ENCODE measurements at regions not wholly inside any gene's neighbourhood (a gene's known extent, or its start where the extent isn't known, plus 50 kb on each side); places are given as distances from the start of the nearest gene placed in this dataset.
"Not testable (repeated sequence)": the region's sequence is repeated elsewhere in the genome, so short reads cannot be mapped to it uniquely, and the experiment has no call there.

DNA sequence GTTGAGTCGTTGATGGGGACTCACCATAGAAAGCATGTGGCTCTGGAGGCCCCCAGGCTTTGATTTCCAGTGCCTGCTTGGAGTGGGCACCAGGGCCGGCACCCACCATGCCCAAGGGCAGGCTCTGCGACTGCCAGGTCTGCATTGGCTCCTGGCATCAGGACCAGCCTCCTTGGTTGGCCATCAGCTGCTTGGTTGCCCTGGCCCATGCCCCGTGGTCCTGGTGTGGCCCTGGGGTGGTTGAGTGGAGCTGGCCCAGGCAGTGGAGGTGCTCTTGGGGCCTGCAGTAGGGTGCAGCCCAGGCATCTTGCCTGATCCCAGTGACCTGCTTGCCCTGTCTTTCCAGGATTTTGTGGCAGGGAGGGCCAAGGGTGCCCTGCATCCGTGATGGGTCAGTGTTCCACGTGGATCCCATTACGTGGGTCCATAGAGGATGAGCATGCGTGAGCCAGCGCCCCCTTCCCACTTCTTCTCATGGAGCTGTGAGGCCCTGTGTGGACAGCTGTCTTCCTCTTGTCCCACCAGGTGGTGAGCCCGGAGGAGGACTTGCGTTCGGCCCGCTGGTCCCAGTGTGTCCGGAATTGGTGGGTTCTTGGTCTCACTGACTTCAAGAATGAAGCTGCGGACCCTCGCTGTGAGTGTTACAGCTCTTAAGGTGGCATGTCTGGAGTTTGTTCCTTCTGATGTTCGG is 187.0 kb downstream of the UBE3A start:
- Mint-ChIP-seq H3K27ac (no peak overlapping the region), H3K27me3 (ENCODE audit: low read depth) (no peaks in the 10 kb centered on the region), H3K36me3 (ENCODE audit: low read depth) (peaks cover 3% of the 10 kb centered on the region), H3K9me3 (peaks cover 33% of the 10 kb centered on the region), H3K4me3 (no peak overlapping the region), H3K4me1 (no peaks in the 10 kb centered on the region)
- TF ChIP-seq, protein P1, sequence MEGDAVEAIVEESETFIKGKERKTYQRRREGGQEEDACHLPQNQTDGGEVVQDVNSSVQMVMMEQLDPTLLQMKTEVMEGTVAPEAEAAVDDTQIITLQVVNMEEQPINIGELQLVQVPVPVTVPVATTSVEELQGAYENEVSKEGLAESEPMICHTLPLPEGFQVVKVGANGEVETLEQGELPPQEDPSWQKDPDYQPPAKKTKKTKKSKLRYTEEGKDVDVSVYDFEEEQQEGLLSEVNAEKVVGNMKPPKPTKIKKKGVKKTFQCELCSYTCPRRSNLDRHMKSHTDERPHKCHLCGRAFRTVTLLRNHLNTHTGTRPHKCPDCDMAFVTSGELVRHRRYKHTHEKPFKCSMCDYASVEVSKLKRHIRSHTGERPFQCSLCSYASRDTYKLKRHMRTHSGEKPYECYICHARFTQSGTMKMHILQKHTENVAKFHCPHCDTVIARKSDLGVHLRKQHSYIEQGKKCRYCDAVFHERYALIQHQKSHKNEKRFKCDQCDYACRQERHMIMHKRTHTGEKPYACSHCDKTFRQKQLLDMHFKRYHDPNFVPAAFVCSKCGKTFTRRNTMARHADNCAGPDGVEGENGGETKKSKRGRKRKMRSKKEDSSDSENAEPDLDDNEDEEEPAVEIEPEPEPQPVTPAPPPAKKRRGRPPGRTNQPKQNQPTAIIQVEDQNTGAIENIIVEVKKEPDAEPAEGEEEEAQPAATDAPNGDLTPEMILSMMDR (IDR thresholded peaks at IDR 0.05; ENCODE audit: unreplicated experiment in 3 of 3), result no peak

DNA sequence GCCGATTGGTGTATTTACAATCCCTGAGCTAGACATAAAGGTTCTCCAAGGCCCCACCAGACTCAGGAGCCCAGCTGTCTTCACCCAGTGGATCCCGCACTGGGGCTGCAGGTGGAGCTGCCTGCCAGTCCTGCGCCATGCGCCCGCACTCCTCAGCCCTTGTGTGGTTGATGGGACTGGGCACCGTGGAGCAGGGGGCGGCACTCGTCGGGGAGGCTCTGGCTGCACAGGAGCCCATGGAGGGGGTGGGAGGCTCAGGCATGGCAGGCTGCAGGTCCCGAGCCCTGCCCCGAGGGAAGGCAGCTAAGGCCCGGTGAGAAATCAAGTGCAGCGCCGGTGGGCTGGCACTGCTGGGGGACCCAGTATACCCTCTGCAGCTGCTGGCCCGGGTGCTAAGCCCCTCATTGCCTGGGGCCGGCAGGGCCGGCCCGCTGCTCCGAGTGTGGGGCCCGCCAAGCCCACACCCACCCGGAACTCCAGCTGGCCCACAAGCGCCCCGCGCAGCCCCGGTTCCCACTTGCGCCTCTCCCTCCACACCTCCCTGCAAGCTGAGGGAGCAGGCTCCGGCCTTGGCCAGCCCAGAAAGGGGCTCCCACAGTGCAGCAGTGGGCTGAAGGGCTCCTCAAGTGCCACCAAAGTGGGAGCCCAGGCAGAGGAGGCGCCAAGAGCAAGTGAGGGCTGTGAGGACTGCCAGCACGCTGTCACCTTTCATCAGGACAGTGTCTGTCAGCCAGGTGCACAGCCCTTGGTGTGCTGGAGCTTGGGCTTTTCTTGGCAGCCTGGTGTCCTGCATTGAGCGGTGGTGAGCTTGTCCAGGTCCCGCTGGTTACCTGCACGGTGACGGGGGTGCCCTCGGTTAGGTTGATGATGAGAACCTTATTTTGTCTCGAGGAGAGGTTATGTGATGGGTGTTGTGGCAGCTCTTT is 185.5 kb downstream of the UBE3A start:
- H3K9me3 Mint-ChIP-seq, result peaks cover 34% of the 10 kb centered on the region
- not testable (repeated sequence) for H3K4me3 Mint-ChIP-seq; H3K27ac Mint-ChIP-seq; H3K27me3 Mint-ChIP-seq (ENCODE audit: low read depth); H3K4me1 Mint-ChIP-seq; H3K36me3 Mint-ChIP-seq (ENCODE audit: low read depth)

DNA sequence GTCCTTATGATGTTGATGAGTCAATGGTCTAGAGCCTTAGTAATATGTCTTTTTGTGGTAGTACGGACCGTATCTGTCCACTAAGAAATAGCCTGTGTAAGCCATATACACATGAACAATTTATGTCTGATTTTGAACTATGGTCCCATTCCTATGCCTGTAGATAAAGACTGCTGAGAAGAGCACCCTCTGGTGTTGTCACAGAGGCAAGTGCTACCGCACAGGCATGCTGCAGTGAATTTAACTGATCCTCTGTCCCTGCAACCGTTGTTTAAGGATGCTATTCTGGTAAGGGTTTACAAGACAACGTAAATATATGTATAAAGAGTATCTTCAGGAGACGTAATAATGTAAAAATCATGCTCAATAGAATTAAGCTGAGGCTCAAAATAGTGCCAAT is 170.7 kb downstream of the UBE3A start:
- Mint-ChIP-seq H3K27ac (no peak overlapping the region), H3K9me3 (peaks cover 1% of the 10 kb centered on the region), H3K4me3 (no peak overlapping the region), H3K36me3 (ENCODE audit: low read depth) (no peaks in the 10 kb centered on the region), H3K27me3 (ENCODE audit: low read depth) (no peaks in the 10 kb centered on the region), H3K4me1 (no peaks in the 10 kb centered on the region)
- TF ChIP-seq, protein P1 (IDR thresholded peaks at IDR 0.05; ENCODE audit: unreplicated experiment in 3 of 3), result no peak
